Gastroesophageal sphincter (tissue), 3 donors: ENCODE measurements at regions not wholly inside any gene's neighbourhood (a gene's known extent, or its start where the extent isn't known, plus 50 kb on each side); places are given as distances from the start of the nearest gene placed in this dataset.

Experiments used
- EP300 ChIP-seq: sonication (generic); formaldehyde crosslinking; IDR thresholded peaks from one replicate; pipeline ENCODE4 v1.6.1; 2017; ENCODE audit warnings: antibody characterized with exemption, mild to moderate bottlenecking
- POLR2A ChIP-seq, 2 donors: fragments of 450-650 bp; IDR thresholded peaks; one replicate each; pipeline ENCODE4 v1.6.1; 2017; ENCODE audit warnings: antibody characterized with exemption in 2 of 2, mild to moderate bottlenecking in 2 of 2, moderate library complexity in 1 of 2
- POLR2AphosphoS5 ChIP-seq: sonication (generic); formaldehyde crosslinking; IDR thresholded peaks from one replicate; pipeline ENCODE4 v1.6.1; 2017; ENCODE audit warnings: antibody characterized with exemption
- TF ChIP-seq, protein P1 (sequence below), 4 experiments: fragments of 200-600 bp in 2 of 4; fragments of 450-650 bp in 2 of 4; sonication (generic) in 1 of 4; IDR thresholded peaks; one replicate each; pipeline ENCODE4 v1.5.1; 2017 to 2019; ENCODE audit warnings: antibody characterized with exemption in 4 of 4, mild to moderate bottlenecking in 2 of 4, moderate library complexity in 2 of 4

DNA sequence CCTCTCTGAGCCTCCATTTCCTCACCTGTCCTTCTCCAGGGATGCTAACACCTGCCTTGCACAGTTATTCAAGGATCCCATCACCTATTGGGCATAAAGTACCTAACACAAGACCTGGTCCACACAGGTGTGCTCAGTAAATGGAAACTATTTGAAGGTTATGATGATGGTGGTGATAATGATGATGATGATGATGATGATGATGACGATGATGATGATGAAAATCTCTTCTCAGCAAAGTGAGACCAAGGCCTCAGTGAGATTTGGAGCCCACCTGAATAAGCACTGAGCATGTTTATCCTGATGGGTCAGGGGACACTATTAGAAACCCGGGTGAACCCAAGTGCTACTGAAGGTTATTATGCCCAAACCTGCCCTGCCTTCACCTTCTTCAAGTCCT, 100.7 kb downstream of the DMRTA2 start:
- TF ChIP-seq EP300 = no peak
- TF ChIP-seq, protein P1, sequence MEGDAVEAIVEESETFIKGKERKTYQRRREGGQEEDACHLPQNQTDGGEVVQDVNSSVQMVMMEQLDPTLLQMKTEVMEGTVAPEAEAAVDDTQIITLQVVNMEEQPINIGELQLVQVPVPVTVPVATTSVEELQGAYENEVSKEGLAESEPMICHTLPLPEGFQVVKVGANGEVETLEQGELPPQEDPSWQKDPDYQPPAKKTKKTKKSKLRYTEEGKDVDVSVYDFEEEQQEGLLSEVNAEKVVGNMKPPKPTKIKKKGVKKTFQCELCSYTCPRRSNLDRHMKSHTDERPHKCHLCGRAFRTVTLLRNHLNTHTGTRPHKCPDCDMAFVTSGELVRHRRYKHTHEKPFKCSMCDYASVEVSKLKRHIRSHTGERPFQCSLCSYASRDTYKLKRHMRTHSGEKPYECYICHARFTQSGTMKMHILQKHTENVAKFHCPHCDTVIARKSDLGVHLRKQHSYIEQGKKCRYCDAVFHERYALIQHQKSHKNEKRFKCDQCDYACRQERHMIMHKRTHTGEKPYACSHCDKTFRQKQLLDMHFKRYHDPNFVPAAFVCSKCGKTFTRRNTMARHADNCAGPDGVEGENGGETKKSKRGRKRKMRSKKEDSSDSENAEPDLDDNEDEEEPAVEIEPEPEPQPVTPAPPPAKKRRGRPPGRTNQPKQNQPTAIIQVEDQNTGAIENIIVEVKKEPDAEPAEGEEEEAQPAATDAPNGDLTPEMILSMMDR (IDR thresholded peaks at IDR 0.05) = no peak
- no peak for TF ChIP-seq POLR2A (IDR thresholded peaks at IDR 0.05)
- no peak for TF ChIP-seq POLR2AphosphoS5
